GM21717 (cell line): ENCODE measurements at regions not wholly inside any gene's neighbourhood (a gene's known extent, or its start where the extent isn't known, plus 50 kb on each side); places are given as distances from the start of the nearest gene placed in this dataset.
"Not testable (repeated sequence)": the region's sequence is repeated elsewhere in the genome, so short reads cannot be mapped to it uniquely, and the experiment has no call there.

Source experiments
- ATAC-seq: cut with Tn5 transposase; IDR thresholded peaks from one replicate; pipeline ENCODE4 v1.9.1; 2021; ENCODE audit warnings: mild to moderate bottlenecking, moderate library complexity; ENCODE audit not compliant: unreplicated experiment

GRCh38 chr1:234907208-234907939 lies 221.3 kb downstream of the TOMM20 start:
- ATAC-seq, result no peak

GRCh38 chr1:234906654-234907053 lies 222.0 kb downstream of the TOMM20 start:
- no peak for ATAC-seq

- ATAC-seq, result no peak
These were observed 225.7 kb downstream of the TOMM20 start for GRCh38 chr1:234902774-234903547.

- no peak for ATAC-seq
These were observed 227.1 kb downstream of the TOMM20 start for GRCh38 chr1:234901491-234902049.

- no peak for ATAC-seq
These were observed 228.0 kb downstream of the TOMM20 start for GRCh38 chr1:234900595-234900994.

GRCh38 chr1:234899730-234900072 lies 228.9 kb downstream of the TOMM20 start:
- ATAC-seq, result no peak

GRCh38 chr1:234899041-234899729 lies 229.5 kb downstream of the TOMM20 start:
- no peak for ATAC-seq

GRCh38 chr1:234898455-234899033 lies 230.1 kb downstream of the TOMM20 start:
- no peak for ATAC-seq

- no peak for ATAC-seq
These were observed 230.7 kb downstream of the TOMM20 start for GRCh38 chr1:234897754-234898454.

- no peak for ATAC-seq
These were observed 231.3 kb downstream of the TOMM20 start for GRCh38 chr1:234897390-234897749.

- no peak for ATAC-seq
These were observed 231.9 kb downstream of the TOMM20 start for GRCh38 chr1:234896477-234897389.

GRCh38 chr1:234893725-234894630 lies 234.7 kb downstream of the TOMM20 start:
- ATAC-seq, result no peak

- ATAC-seq, result no peak
These were observed 235.3 kb downstream of the TOMM20 start for GRCh38 chr1:234893359-234893724.

- no peak for ATAC-seq
These were observed 236.0 kb downstream of the TOMM20 start for GRCh38 chr1:234892642-234893041.

- no peak for ATAC-seq
These were observed 237.2 kb downstream of the TOMM20 start for GRCh38 chr1:234891427-234891826.

- ATAC-seq, result no peak
These were observed 239.0 kb downstream of the TOMM20 start for GRCh38 chr1:234889643-234890042.

- ATAC-seq, result not testable (repeated sequence)
These were observed 240.4 kb downstream of the TOMM20 start for GRCh38 chr1:234888247-234888646.

- no peak for ATAC-seq
These were observed 241.4 kb downstream of the TOMM20 start for GRCh38 chr1:234887016-234887900.
